Suprapubic skin (tissue), 4 donors: ENCODE measurements at regions not wholly inside any gene's neighbourhood (a gene's known extent, or its start where the extent isn't known, plus 50 kb on each side); places are given as distances from the start of the nearest gene placed in this dataset.

Experiments
- DNase-seq, 2 donors: peaks; one replicate each; pipeline ENCODE4 v3.0.0-alpha.2; 2019; ENCODE audit warnings: low spot score in 2 of 2
- H3K27ac ChIP-seq: fragments of 200-600 bp; sonication (generic); one replicate; pipeline ENCODE4 v1.5.1; 2019
- H3K27me3 ChIP-seq: fragments of 200-600 bp; sonication (generic); one replicate; pipeline ENCODE4 v1.5.1; 2019
- H3K36me3 ChIP-seq: fragments of 200-600 bp; sonication (generic); one replicate; pipeline ENCODE4 v1.5.1; 2019
- H3K4me1 ChIP-seq: fragments of 200-600 bp; sonication (generic); one replicate; pipeline ENCODE4 v1.5.1; 2019
- H3K4me3 ChIP-seq: fragments of 200-600 bp; sonication (generic); one replicate; pipeline ENCODE4 v1.5.1; 2019; ENCODE audit warnings: mild to moderate bottlenecking
- H3K9me3 ChIP-seq: fragments of 200-600 bp; sonication (generic); one replicate; pipeline ENCODE4 v1.5.1; 2019
- CTCF ChIP-seq, 2 donors: fragments of 200-600 bp in 1 of 2; fragments of 450-650 bp in 1 of 2; sonication (generic) in 1 of 2; IDR thresholded peaks; one replicate each; pipeline ENCODE4 v1.5.1; 2016 to 2019; ENCODE audit warnings: antibody characterized with exemption in 2 of 2, mild to moderate bottlenecking in 1 of 2, moderate library complexity in 1 of 2
- EP300 ChIP-seq: sonication (generic); formaldehyde crosslinking; IDR thresholded peaks from one replicate; pipeline ENCODE4 v1.6.1; 2017; ENCODE audit warnings: antibody characterized with exemption
- POLR2A ChIP-seq, 2 donors: fragments of 450-650 bp; IDR thresholded peaks; one replicate each; pipeline ENCODE4 v1.6.1; 2017; ENCODE audit warnings: antibody characterized with exemption in 2 of 2, mild to moderate bottlenecking in 2 of 2, moderate library complexity in 2 of 2
- POLR2AphosphoS5 ChIP-seq, 3 donors: sonication (generic); formaldehyde crosslinking; IDR thresholded peaks; one replicate each; pipeline ENCODE4 v1.6.1; 2017; ENCODE audit warnings: antibody characterized with exemption in 3 of 3
- WGBS: methylation state at CpG from one replicate; pipeline ENCODE4 v1.1.5; 2018; 5-methylcytosine and 5-hydroxymethylcytosine counted together

- no peaks in the 10 kb centered on the region for H3K27me3 ChIP-seq
- H3K36me3 ChIP-seq: no peaks in the 10 kb centered on the region
- no peak for DNase-seq
- 84% methylated on average over 2 of the region's 2 CpGs for WGBS
- no peak overlapping the region for H3K4me3 ChIP-seq
- no peaks in the 10 kb centered on the region for H3K9me3 ChIP-seq
- H3K4me1 ChIP-seq: no peaks in the 10 kb centered on the region
- TF ChIP-seq EP300: no peak
- no peak for TF ChIP-seq CTCF (IDR thresholded peaks at IDR 0.05)
- TF ChIP-seq POLR2A (IDR thresholded peaks at IDR 0.05): no peak
- no peak for TF ChIP-seq POLR2AphosphoS5 (IDR thresholded peaks at IDR 0.05)
- no peak overlapping the region for H3K27ac ChIP-seq
Measured at GRCh38 chr2:34102339-34102738, 503.2 kb upstream of the FAM98A start.

- no peaks in the 10 kb centered on the region for H3K4me1 ChIP-seq
- 78% methylated on average over 2 of the region's 2 CpGs for WGBS
- no peaks in the 10 kb centered on the region for H3K36me3 ChIP-seq
- H3K9me3 ChIP-seq: no peaks in the 10 kb centered on the region
- TF ChIP-seq EP300 (no peak), POLR2A (IDR thresholded peaks at IDR 0.05) (no peak)
- H3K27me3 ChIP-seq: no peaks in the 10 kb centered on the region
- no peak overlapping the region for H3K4me3 ChIP-seq
- H3K27ac ChIP-seq: no peak overlapping the region
- no peak for DNase-seq
Measured at GRCh38 chr2:34099377-34099776, 500.3 kb upstream of the FAM98A start.

GRCh38 chr2:34098256-34098655 is 499.2 kb upstream of the FAM98A start:
- TF ChIP-seq EP300 (no peak), POLR2A (IDR thresholded peaks at IDR 0.05) (no peak), POLR2AphosphoS5 (IDR thresholded peaks at IDR 0.05) (no peak), CTCF (IDR thresholded peaks at IDR 0.05) (no peak)
- H3K36me3 ChIP-seq: no peaks in the 10 kb centered on the region

GRCh38 chr2:34096562-34097171 is 497.6 kb upstream of the FAM98A start:
- no peak overlapping the region for H3K4me3 ChIP-seq
- H3K36me3 ChIP-seq: no peaks in the 10 kb centered on the region
- TF ChIP-seq CTCF (IDR thresholded peaks at IDR 0.05) (peak; percentile 48 to 60), POLR2A (IDR thresholded peaks at IDR 0.05) (no peak)
- DNase-seq: no peak
- no peaks in the 10 kb centered on the region for H3K27me3 ChIP-seq
- H3K9me3 ChIP-seq: no peaks in the 10 kb centered on the region
- 62% methylated on average over 3 of the region's 3 CpGs for WGBS
- no peak overlapping the region for H3K27ac ChIP-seq
- H3K4me1 ChIP-seq: no peaks in the 10 kb centered on the region

More at GRCh38 chr2:34098256-34098655, 499.2 kb upstream of the FAM98A start:
- no peak for DNase-seq
- no peak overlapping the region for H3K4me3 ChIP-seq
- no peaks in the 10 kb centered on the region for H3K27me3 ChIP-seq
- no peaks in the 10 kb centered on the region for H3K9me3 ChIP-seq
- H3K4me1 ChIP-seq: no peaks in the 10 kb centered on the region
- H3K27ac ChIP-seq: no peak overlapping the region
- 58% methylated on average over 2 of the region's 2 CpGs for WGBS

GRCh38 chr2:34093790-34094189 is 494.7 kb upstream of the FAM98A start:
- TF ChIP-seq EP300 (no peak), POLR2A (IDR thresholded peaks at IDR 0.05) (no peak), POLR2AphosphoS5 (IDR thresholded peaks at IDR 0.05) (no peak), CTCF (IDR thresholded peaks at IDR 0.05) (no peak)
- H3K27ac ChIP-seq: no peak overlapping the region
- DNase-seq: no peak
- WGBS: 19% methylated on average over 3 of the region's 3 CpGs
- H3K27me3 ChIP-seq: no peaks in the 10 kb centered on the region
- H3K36me3 ChIP-seq: no peaks in the 10 kb centered on the region
- H3K4me1 ChIP-seq: no peaks in the 10 kb centered on the region
- no peak overlapping the region for H3K4me3 ChIP-seq
- no peaks in the 10 kb centered on the region for H3K9me3 ChIP-seq

GRCh38 chr2:34070196-34070595 is 471.1 kb upstream of the FAM98A start:
- Histone ChIP-seq H3K36me3 (no peaks in the 10 kb centered on the region), H3K9me3 (no peaks in the 10 kb centered on the region), H3K4me3 (no peak overlapping the region), H3K4me1 (no peaks in the 10 kb centered on the region), H3K27me3 (no peaks in the 10 kb centered on the region), H3K27ac (no peak overlapping the region)
- no peak for DNase-seq
- no peak for TF ChIP-seq CTCF (IDR thresholded peaks at IDR 0.05)
- TF ChIP-seq POLR2AphosphoS5 (IDR thresholded peaks at IDR 0.05): no peak
- no peak for TF ChIP-seq EP300
- TF ChIP-seq POLR2A (IDR thresholded peaks at IDR 0.05): no peak
- 52% methylated on average over 2 of the region's 2 CpGs for WGBS
